PC-9 (cell line): ENCODE measurements at regions not wholly inside any gene's neighbourhood (a gene's known extent, or its start where the extent isn't known, plus 50 kb on each side); places are given as distances from the start of the nearest gene placed in this dataset.

Source experiments
- BruUV-seq: library from RNA; stranded (reverse); fragments of 400-500 nt; replicated peaks from 2 replicates; lab custom pipeline; 2021; lab: Mats Ljungman, UMichigan
- CTCF ChIA-PET: fragments of 300-600 bp; sonication (Branson Sonifier 250); formaldehyde crosslinking; loops from one replicate; lab custom pipeline; 2022; ENCODE audit warnings: antibody characterized with exemption; lab: Charles Lee
- POLR2A ChIA-PET: fragments of 300-600 bp; sonication (Branson Sonifier 250); formaldehyde crosslinking; loops from one replicate; lab custom pipeline; 2022; ENCODE audit warnings: antibody characterized with exemption; ENCODE audit not compliant: unreplicated experiment; lab: Charles Lee
- DNase-seq, 2 experiments: peaks; one replicate each; pipeline versions ENCODE4 v3.0.0 to v3.0.0-alpha.2; 2015 to 2022; ENCODE audit warnings: mixed read lengths in 1 of 2
- H2AFZ ChIP-seq: fragments of 200-600 bp; sonication (generic); 2 replicates; pipeline ENCODE4 v1.8.1; 2017; ENCODE audit warnings: antibody characterized with exemption
- H3F3A ChIP-seq: fragments of 200-600 bp; sonication (generic); 2 replicates; pipeline ENCODE4 v1.8.1; 2017; ENCODE audit warnings: antibody characterized with exemption, mild to moderate bottlenecking, low read depth; ENCODE audit not compliant: insufficient read depth
- H3K27ac ChIP-seq: fragments of 200-600 bp; sonication (generic); 2 replicates; pipeline ENCODE4 v1.6.1; 2016; ENCODE audit warnings: mixed run types
- H3K27me3 ChIP-seq: fragments of 200-600 bp; sonication (generic); 2 replicates; pipeline ENCODE4 v1.6.1; 2016; ENCODE audit warnings: low read depth, mixed run types; ENCODE audit not compliant: insufficient read depth
- H3K36me3 ChIP-seq: fragments of 200-600 bp; sonication (generic); 2 replicates; pipeline ENCODE4 v1.6.1; 2016; ENCODE audit warnings: low read depth, mixed run types
- H3K4me1 ChIP-seq: fragments of 200-600 bp; sonication (generic); replicated peaks from 2 replicates; pipeline ENCODE4 v1.6.1; 2016; ENCODE audit warnings: mixed run types; ENCODE audit not compliant: insufficient read depth
- H3K4me2 ChIP-seq: fragments of 200-600 bp; sonication (generic); 2 replicates; pipeline ENCODE4 v1.6.1; 2017; ENCODE audit warnings: mixed run types
- H3K4me3 ChIP-seq: fragments of 200-600 bp; sonication (generic); 2 replicates; pipeline ENCODE4 v1.6.1; 2016; ENCODE audit warnings: mixed run types
- H3K79me2 ChIP-seq: fragments of 200-600 bp; sonication (generic); 2 replicates; pipeline ENCODE4 v1.6.1; 2017; ENCODE audit warnings: low read depth, mixed run types
- H3K9me2 ChIP-seq: fragments of 200-600 bp; sonication (generic); 2 replicates; pipeline ENCODE4 v1.8.1; 2017; ENCODE audit warnings: mild to moderate bottlenecking; ENCODE audit not compliant: insufficient read depth
- H3K9me3 ChIP-seq: fragments of 200-600 bp; sonication (generic); 2 replicates; pipeline ENCODE4 v1.8.1; 2016; ENCODE audit warnings: low read depth; ENCODE audit not compliant: insufficient read depth
- H4K20me1 ChIP-seq: fragments of 200-600 bp; sonication (generic); 2 replicates; pipeline ENCODE4 v1.8.1; 2017; ENCODE audit not compliant: insufficient read depth
- CTCF ChIP-seq: fragments of 200-600 bp; sonication (generic); conservative IDR thresholded peaks from 2 replicates; pipeline ENCODE4 v1.6.1; 2017; ENCODE audit warnings: mixed run types, antibody characterized with exemption, mild to moderate bottlenecking, moderate library complexity
- EZH2 ChIP-seq: fragments of 200-600 bp; sonication (generic); IDR thresholded peaks from 2 replicates; pipeline ENCODE4 v1.8.0; 2017; ENCODE audit warnings: antibody characterized with exemption, low read depth
- intact Hi-C: fragments of 100-400 bp; cut with micrococcal nuclease; formaldehyde crosslinking; loops from one replicate; pipeline ENCODE4 v1.10.0; 2022; ENCODE audit not compliant: unreplicated experiment

GRCh38 chr6:132122871-132123270 is 171.7 kb upstream of the CCN2 start:
- BruUV-seq = no TSS peak
- CTCF ChIA-PET = no interaction called here
- H3K27ac ChIP-seq = no peak overlapping the region
- H3K36me3 ChIP-seq = no peaks in the 10 kb centered on the region
- no peak overlapping the region for H2AFZ ChIP-seq
- H3K27me3 ChIP-seq = no peaks in the 10 kb centered on the region
- H3K4me1 ChIP-seq = no peaks in the 10 kb centered on the region
- no peak for DNase-seq
- H4K20me1 ChIP-seq = no peaks in the 10 kb centered on the region
- H3K9me3 ChIP-seq = no peaks in the 10 kb centered on the region
- no peaks in the 10 kb centered on the region for H3F3A ChIP-seq
- POLR2A ChIA-PET = no interaction called here
- H3K79me2 ChIP-seq = no peaks in the 10 kb centered on the region
- intact Hi-C loops = no loop called here
- TF ChIP-seq CTCF = no peak
- TF ChIP-seq EZH2 = no peak
- no peaks in the 10 kb centered on the region; the same call in 1 of the 2 replicates for H3K9me2 ChIP-seq
- no peak overlapping the region for H3K4me2 ChIP-seq
- H3K4me3 ChIP-seq = no peak overlapping the region

GRCh38 chr6:132122176-132122575 is 171.0 kb upstream of the CCN2 start:
- no peaks in the 10 kb centered on the region for H3K36me3 ChIP-seq
- ChIA-PET CTCF (no interaction called here), POLR2A (no interaction called here)
- no peak overlapping the region for H3K4me2 ChIP-seq
- H3K4me1 ChIP-seq = no peaks in the 10 kb centered on the region
- no peaks in the 10 kb centered on the region; the same call in 1 of the 2 replicates for H3K9me2 ChIP-seq
- intact Hi-C loops = no loop called here
- no peak overlapping the region for H3K4me3 ChIP-seq
- H2AFZ ChIP-seq = no peak overlapping the region
- no peak for DNase-seq
- H3K27me3 ChIP-seq = no peaks in the 10 kb centered on the region
- no TSS peak for BruUV-seq
- no peaks in the 10 kb centered on the region for H3K79me2 ChIP-seq
- no peaks in the 10 kb centered on the region for H4K20me1 ChIP-seq
- H3K9me3 ChIP-seq = no peaks in the 10 kb centered on the region
- H3K27ac ChIP-seq = no peak overlapping the region
- no peak for TF ChIP-seq CTCF
- no peak for TF ChIP-seq EZH2
- no peaks in the 10 kb centered on the region for H3F3A ChIP-seq

- Histone ChIP-seq H3K4me1 (no peaks in the 10 kb centered on the region), H4K20me1 (no peaks in the 10 kb centered on the region), H3K9me2 (no peaks in the 10 kb centered on the region), H3K27ac (no peak overlapping the region), H3K79me2 (no peaks in the 10 kb centered on the region), H3K4me3 (no peak overlapping the region), H3F3A (no peaks in the 10 kb centered on the region), H2AFZ (no peak overlapping the region), H3K36me3 (no peaks in the 10 kb centered on the region), H3K27me3 (no peaks in the 10 kb centered on the region), H3K9me3 (no peaks in the 10 kb centered on the region), H3K4me2 (no peak overlapping the region)
- POLR2A ChIA-PET = no interaction called here
- CTCF ChIA-PET = no interaction called here
- no TSS peak for BruUV-seq
- intact Hi-C loops = no loop called here
- no peak for DNase-seq
- TF ChIP-seq CTCF (no peak), EZH2 (no peak)
Observed at GRCh38 chr6:132118144-132118543, 167.0 kb upstream of the CCN2 start.
